K562 (cell line): ENCODE measurements at regions not wholly inside any gene's neighbourhood (a gene's known extent, or its start where the extent isn't known, plus 50 kb on each side); places are given as distances from the start of the nearest gene placed in this dataset.

Source experiments
- ATAC-seq: fragments of 200-7000 bp; cut with Tn5 transposase; 3 replicates; pipeline ENCODE4 v1.9.1; 2020; ENCODE audit warnings: moderate library complexity
- BruUV-seq: library from RNA; stranded (reverse); fragments of 400-500 nt; replicated peaks from 2 replicates; lab custom pipeline; 2021; lab: Mats Ljungman, UMichigan
- CTCF ChIA-PET: fragments of 300-600 bp; formaldehyde crosslinking; extraction: SDS; loops from one replicate; lab custom pipeline; 2021; ENCODE audit warnings: low intra/inter-chr PET ratio; lab: Yijun Ruan, JAX
- POLR2A ChIA-PET: fragments of 300-600, 350-650 bp; sonication (Branson Sonifier 250); formaldehyde crosslinking; extraction: SDS; loops from one replicate; lab custom pipeline; 2021; ENCODE audit warnings: antibody characterized with exemption, inconsistent platforms; lab: Yijun Ruan, JAX
- DNase-seq, 4 experiments: peaks; one replicate each; pipeline versions ENCODE4 v3.0.0 to v3.0.0-alpha.2; 2011 to 2018; ENCODE audit warnings: low spot score in 3 of 4, mixed read lengths in 3 of 4; ENCODE audit errors: extremely low read depth in 1 of 4
- FAIRE-seq: peaks from 2 replicates; lab custom pipeline; 2011; peaks lifted over from hg19 to GRCh38; lab: Jason Lieb, UNC
- H2AFZ ChIP-seq: 2 replicates; pipeline ENCODE4 v1.6.0; 2011; ENCODE audit warnings: low read depth, low read length, control low read depth, inconsistent platforms
- H3K27ac ChIP-seq: fragments of 200-600 bp; 3 replicates; pipeline ENCODE4 v1.8.0; 2011; ENCODE audit warnings: low read depth, mild to moderate bottlenecking, control low read depth, inconsistent platforms, low read length, moderate library complexity, mixed read lengths; ENCODE audit errors: extremely low read depth
- H3K27me3 ChIP-seq, 2 experiments: fragments of 300-600 bp in 1 of 2; 2 replicates in 1 of 2; 3 replicates in 1 of 2; pipeline versions ENCODE4 v1.6.0 to v1.8.0; 2011; ENCODE audit warnings: inconsistent platforms in 2 of 2, low read length in 2 of 2, mild to moderate bottlenecking in 1 of 2, mixed read lengths in 1 of 2, moderate library complexity in 1 of 2; ENCODE audit not compliant: control insufficient read depth in 2 of 2, insufficient read depth in 2 of 2
- H3K36me3 ChIP-seq: fragments of 300-600 bp; 3 replicates; pipeline ENCODE4 v1.8.0; 2011; ENCODE audit warnings: mild to moderate bottlenecking, low read length, inconsistent platforms; ENCODE audit not compliant: control insufficient read depth, insufficient read depth
- H3K4me1 ChIP-seq, 2 experiments: fragments of 200-600 bp in 1 of 2; replicated peaks in 1 of 2; 2 replicates in 1 of 2; 3 replicates in 1 of 2; pipeline versions ENCODE4 v1.5.1 to v1.8.0; 2011; ENCODE audit warnings: inconsistent platforms in 2 of 2, low read length in 2 of 2, mild to moderate bottlenecking in 1 of 2, mixed read lengths in 1 of 2, moderate library complexity in 1 of 2; ENCODE audit not compliant: control insufficient read depth in 2 of 2, insufficient read depth in 2 of 2
- H3K4me2 ChIP-seq: 2 replicates; pipeline ENCODE4 v1.6.1; 2011; ENCODE audit warnings: low read length, control low read depth, inconsistent platforms, mixed read lengths; ENCODE audit not compliant: insufficient read depth
- H3K4me3 ChIP-seq: fragments of 200-600 bp; sonication (generic), shearing (Covaris generic); 2 replicates; pipeline ENCODE4 v1.5.1; 2016; ENCODE audit warnings: control low read depth, inconsistent platforms
- H3K79me2 ChIP-seq: fragments of 200-600 bp; 3 replicates; pipeline ENCODE4 v1.8.0; 2011; ENCODE audit warnings: low read length, inconsistent platforms; ENCODE audit not compliant: control insufficient read depth, insufficient read depth
- H3K9ac ChIP-seq, 2 experiments: 2 replicates each; pipeline versions ENCODE4 v1.6.0 to v1.6.1; 2011; ENCODE audit warnings: low read depth in 2 of 2, low read length in 2 of 2, control low read depth in 1 of 2, inconsistent platforms in 1 of 2, mild to moderate bottlenecking in 1 of 2, mixed read lengths in 1 of 2; ENCODE audit not compliant: insufficient read depth in 1 of 2
- H3K9me1 ChIP-seq: one replicate; pipeline ENCODE4 v1.6.0; 2011; ENCODE audit warnings: inconsistent platforms, mild to moderate bottlenecking, low read length, moderate library complexity; ENCODE audit not compliant: control insufficient read depth, insufficient read depth
- H3K9me3 ChIP-seq: replicated peaks from 2 replicates; pipeline ENCODE4 v1.5.1; 2011; ENCODE audit warnings: low read depth, low read length, inconsistent platforms; ENCODE audit not compliant: control insufficient read depth, insufficient read depth
- H4K20me1 ChIP-seq: replicated peaks from 2 replicates; pipeline ENCODE4 v1.6.1; 2011; ENCODE audit warnings: low read length, inconsistent platforms, mixed read lengths; ENCODE audit not compliant: control insufficient read depth, insufficient read depth
- DACH1 ChIP-seq: fragments of 450-650 bp; IDR thresholded peaks from 2 replicates; pipeline ENCODE4 v1.6.1; 2018; ENCODE audit not compliant: partially characterized antibody
- ELF2 ChIP-seq: fragments of 250-450 bp; sonication (Bioruptor Pico); IDR thresholded peaks from 2 replicates; pipeline ENCODE4 v1.5.0; 2021; ENCODE audit warnings: mild to moderate bottlenecking
- GABPB2 ChIP-seq: fragments of 250-450 bp; sonication (Bioruptor Pico); conservative IDR thresholded peaks from 2 replicates; pipeline ENCODE4 v1.5.1; 2021; ENCODE audit warnings: mild to moderate bottlenecking
- HDAC6 ChIP-seq: IDR thresholded peaks from 2 replicates; pipeline ENCODE4 v1.6.1; 2012; ENCODE audit warnings: low read depth, mild to moderate bottlenecking, control low read depth, inconsistent platforms, low read length, moderate library complexity
- HEY1 ChIP-seq: fragments of 250-450 bp; sonication (Bioruptor Pico); IDR thresholded peaks from 2 replicates; pipeline ENCODE4 v1.5.0; 2020; ENCODE audit warnings: mild to moderate bottlenecking, moderate library complexity, borderline replicate concordance
- HLTF ChIP-seq: fragments of 450-650 bp; IDR thresholded peaks from 2 replicates; pipeline ENCODE4 v1.6.1; 2016
- ILK ChIP-seq: fragments of 450-650 bp; IDR thresholded peaks from 2 replicates; pipeline ENCODE4 v1.6.1; 2016; ENCODE audit warnings: missing genetic modification characterization, low read depth, mild to moderate bottlenecking, missing compliant biosample characterization, moderate library complexity, borderline replicate concordance
- PTRF ChIP-seq: fragments of 450-650 bp; IDR thresholded peaks from 2 replicates; pipeline ENCODE4 v1.6.1; 2016; ENCODE audit warnings: mild to moderate bottlenecking, missing genetic modification characterization, missing compliant biosample characterization
- SLC30A9 ChIP-seq: fragments of 250-450 bp; sonication (Bioruptor Pico); IDR thresholded peaks from 2 replicates; pipeline ENCODE4 v1.8.0; 2022; ENCODE audit warnings: mild to moderate bottlenecking, moderate library complexity
- SMAD4 ChIP-seq: fragments of 250-450 bp; sonication (Bioruptor Pico); conservative IDR thresholded peaks from 2 replicates; pipeline ENCODE4 v1.8.0; 2021; ENCODE audit warnings: inconsistent platforms, mild to moderate bottlenecking, moderate library complexity
- SREBF1 ChIP-seq: fragments of 150-350 bp; IDR thresholded peaks from 2 replicates; pipeline ENCODE4 v1.6.1; 2014; ENCODE audit warnings: antibody characterized with exemption, low read depth, low read length, borderline replicate concordance
- ZC3H11A ChIP-seq: IDR thresholded peaks from 2 replicates; pipeline ENCODE4 v1.6.1; 2012; ENCODE audit warnings: low read depth, low read length, improper control_type of control experiment
- ZNF124 ChIP-seq: sonication (generic); formaldehyde crosslinking; IDR thresholded peaks from 2 replicates; pipeline ENCODE4 v1.8.1; 2022; ENCODE audit warnings: missing genetic modification reagents
- ZNF134 ChIP-seq: fragments of 250-450 bp; sonication (Bioruptor Pico); conservative IDR thresholded peaks from 2 replicates; pipeline ENCODE4 v1.4.0; 2020
- ZNF347 ChIP-seq: fragments of 450-650 bp; formaldehyde crosslinking; IDR thresholded peaks from 2 replicates; pipeline ENCODE4 v1.4.0; 2020; ENCODE audit warnings: low read depth, mild to moderate bottlenecking, moderate library complexity
- ZNF408 ChIP-seq: fragments of 250-450 bp; sonication (Bioruptor Pico); IDR thresholded peaks from 2 replicates; pipeline ENCODE4 v1.4.0; 2020; ENCODE audit warnings: low read depth, mild to moderate bottlenecking, moderate library complexity
- ZNF445 ChIP-seq: fragments of 250-450 bp; sonication (Bioruptor Pico); IDR thresholded peaks from 2 replicates; pipeline ENCODE4 v1.4.0; 2020; ENCODE audit warnings: low read depth, mild to moderate bottlenecking, moderate library complexity
- ZNF57 ChIP-seq: fragments of 450-650 bp; formaldehyde crosslinking; IDR thresholded peaks from 2 replicates; pipeline ENCODE4 v1.4.0; 2020; ENCODE audit warnings: mild to moderate bottlenecking, moderate library complexity
- ZNF830 ChIP-seq: fragments of 250-450 bp; sonication (Bioruptor Pico); IDR thresholded peaks from 2 replicates; pipeline ENCODE4 v1.5.0; 2021; ENCODE audit warnings: mild to moderate bottlenecking
- ZSCAN29 ChIP-seq: fragments of 450-650 bp; IDR thresholded peaks from 2 replicates; pipeline ENCODE4 v1.6.1; 2017
- WGBS: fragments of 100-300 bp; shearing (Covaris generic); methylation state at CpG from one replicate; pipeline ENCODE4 v1.1.6; 2016; ENCODE audit warnings: low coverage, mixed read lengths; ENCODE audit not compliant: insufficient coverage; ENCODE audit errors: missing lambda C conversion rate; 5-methylcytosine and 5-hydroxymethylcytosine counted together
- in situ Hi-C: fragments of 300-500 bp; cut with MboI; formaldehyde crosslinking; loops from 4 replicates; pipeline ENCODE4 v1.15.0; 2018; ENCODE audit warnings: inconsistent platforms, mixed read lengths
- intact Hi-C: fragments of 100-400 bp; cut with micrococcal nuclease; formaldehyde crosslinking; loops from 2 replicates; pipeline ENCODE4 v1.14.2; 2022

DNA sequence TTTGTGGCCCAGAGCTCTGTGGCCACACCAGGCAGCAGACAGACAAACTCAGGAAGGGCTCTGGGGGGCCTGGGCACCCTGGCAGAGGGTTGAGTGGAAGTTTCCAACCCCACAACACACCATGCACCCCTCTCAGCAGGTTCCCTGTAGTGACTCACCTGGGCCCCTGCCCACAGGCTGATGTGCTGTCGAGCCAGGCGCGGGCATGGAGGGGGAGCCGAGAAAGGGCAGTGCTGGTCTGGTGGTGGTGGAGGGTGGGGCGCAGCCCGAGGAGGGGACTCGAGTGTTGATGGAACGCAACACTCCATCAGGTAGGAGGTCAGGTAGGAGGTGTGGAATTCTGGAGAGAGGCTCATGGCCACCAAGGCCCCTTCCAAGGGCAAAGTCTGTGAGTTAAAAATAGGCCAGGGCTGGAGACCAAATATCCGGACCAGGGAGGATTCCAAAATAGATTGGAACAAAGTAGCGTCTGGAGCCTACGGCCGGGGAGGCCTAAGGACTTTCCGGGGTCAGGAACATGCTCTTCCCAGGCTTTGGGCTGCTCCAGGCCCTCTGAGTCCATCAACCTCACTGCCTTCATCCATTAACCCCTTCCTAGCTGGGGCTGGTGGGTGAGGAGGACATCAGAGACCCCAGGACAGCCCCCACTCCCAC, 191.5 kb upstream of the AJAP1 start:
- H3K9me3 ChIP-seq = no peaks in the 10 kb centered on the region
- no peak overlapping the region for H3K9ac ChIP-seq
- peaks cover 0 to 7% of the 10 kb centered on the region in 2 experiments; a peak in 2 of 5 replicates for H3K27me3 ChIP-seq
- in situ Hi-C loops = no loop called here
- H3K4me3 ChIP-seq = no peak overlapping the region
- POLR2A ChIA-PET = no interaction called here
- H3K4me2 ChIP-seq = no peak overlapping the region
- H4K20me1 ChIP-seq = no peaks in the 10 kb centered on the region; the same call in 1 of the 2 replicates
- WGBS = 3% methylated on average over 9 of the region's 13 CpGs
- DNase-seq (no peak), FAIRE-seq (no peak), ATAC-seq (no peak)
- no peak overlapping the region for H2AFZ ChIP-seq
- intact Hi-C loops = no loop called here
- H3K27ac ChIP-seq = no peak overlapping the region
- CTCF ChIA-PET = no interaction called here
- no peaks in the 10 kb centered on the region for H3K36me3 ChIP-seq
- no peaks in the 10 kb centered on the region for H3K9me1 ChIP-seq
- BruUV-seq = no TSS peak
- H3K4me1 ChIP-seq = no peaks in the 10 kb centered on the region
- TF ChIP-seq ELF2 (CRISPR knock-in tag) (no peak), HEY1 (CRISPR knock-in tag) (no peak), ZNF347 (no peak), HLTF (no peak), ZNF830 (CRISPR knock-in tag) (no peak), PTRF (tag) (no peak), ZNF134 (CRISPR knock-in tag) (no peak), SMAD4 (no peak), ZC3H11A (no peak), ZNF57 (CRISPR knock-in tag) (no peak), ZNF408 (CRISPR knock-in tag) (no peak), ZNF445 (CRISPR knock-in tag) (no peak), ILK (tag) (no peak), ZNF124 (CRISPR knock-in tag) (no peak), DACH1 (no peak), SREBF1 (no peak), HDAC6 (no peak), GABPB2 (CRISPR knock-in tag) (no peak), ZSCAN29 (no peak), SLC30A9 (no peak)
- no peaks in the 10 kb centered on the region for H3K79me2 ChIP-seq
